DOHH2 (cell line): ENCODE measurements at regions not wholly inside any gene's neighbourhood (a gene's known extent, or its start where the extent isn't known, plus 50 kb on each side); places are given as distances from the start of the nearest gene placed in this dataset.

Experiments
- H3F3A ChIP-seq: fragments of 200-600 bp; sonication (generic), shearing (Covaris generic); 2 replicates; pipeline ENCODE4 v1.6.0; 2016; ENCODE audit warnings: antibody characterized with exemption, mild to moderate bottlenecking; ENCODE audit not compliant: control insufficient read depth, insufficient read depth
- H3K27ac ChIP-seq: fragments of 200-600 bp; sonication (generic); 2 replicates; pipeline ENCODE4 v1.5.1; 2014; ENCODE audit warnings: low read depth, mild to moderate bottlenecking, low read length, moderate library complexity
- H3K27me3 ChIP-seq: fragments of 200-600 bp; sonication (generic); 2 replicates; pipeline ENCODE4 v1.6.1; 2014; ENCODE audit warnings: mild to moderate bottlenecking, low read length, mixed read lengths; ENCODE audit not compliant: control insufficient read depth
- H3K36me3 ChIP-seq: fragments of 200-600 bp; sonication (generic); 2 replicates; pipeline ENCODE4 v1.6.1; 2014; ENCODE audit warnings: mild to moderate bottlenecking, low read length, moderate library complexity, mixed read lengths; ENCODE audit not compliant: control insufficient read depth
- H3K4me1 ChIP-seq: fragments of 200-600 bp; sonication (generic); 2 replicates; pipeline ENCODE4 v1.6.1; 2014; ENCODE audit warnings: mild to moderate bottlenecking, low read length, mixed read lengths; ENCODE audit not compliant: control insufficient read depth
- H3K4me2 ChIP-seq: fragments of 200-600 bp; sonication (generic); 2 replicates; pipeline ENCODE4 v1.6.0; 2014; ENCODE audit warnings: mild to moderate bottlenecking, low read length, moderate library complexity
- H3K4me3 ChIP-seq: fragments of 200-600 bp; sonication (generic); 2 replicates; pipeline ENCODE4 v1.5.1; 2014; ENCODE audit warnings: mild to moderate bottlenecking, low read length, mixed read lengths
- H3K79me2 ChIP-seq: fragments of 200-600 bp; sonication (generic); 2 replicates; pipeline ENCODE4 v1.6.1; 2014; ENCODE audit warnings: mild to moderate bottlenecking, low read length, mixed read lengths; ENCODE audit not compliant: control insufficient read depth
- H3K9me2 ChIP-seq: fragments of 200-600 bp; sonication (generic); replicated peaks from 2 replicates; pipeline ENCODE4 v1.6.1; 2014; ENCODE audit warnings: mild to moderate bottlenecking, low read length, mixed read lengths; ENCODE audit not compliant: control insufficient read depth
- H3K9me3 ChIP-seq: fragments of 200-600 bp; sonication (generic); 2 replicates; pipeline ENCODE4 v1.6.1; 2014; ENCODE audit warnings: antibody characterized with exemption, low read length, mixed read lengths; ENCODE audit not compliant: control insufficient read depth, insufficient read depth
- H4K20me1 ChIP-seq: fragments of 200-600 bp; sonication (generic); 2 replicates; pipeline ENCODE4 v1.6.0; 2014; ENCODE audit warnings: low read depth, mild to moderate bottlenecking, antibody characterized with exemption, low read length, moderate library complexity; ENCODE audit not compliant: control insufficient read depth, insufficient read depth
- CTCF ChIP-seq: fragments of 200-600 bp; sonication (generic); IDR thresholded peaks from one replicate; pipeline ENCODE4 v1.5.1; 2014; ENCODE audit warnings: antibody characterized with exemption, mild to moderate bottlenecking, low read depth, low read length; ENCODE audit not compliant: poor library complexity, severe bottlenecking
- EZH2phosphoT487 ChIP-seq: fragments of 200-600 bp; sonication (generic); IDR thresholded peaks from 2 replicates; pipeline ENCODE4 v1.6.1; 2017; ENCODE audit warnings: borderline replicate concordance, mild to moderate bottlenecking, antibody characterized with exemption, low read length, moderate library complexity, mixed read lengths

DNA sequence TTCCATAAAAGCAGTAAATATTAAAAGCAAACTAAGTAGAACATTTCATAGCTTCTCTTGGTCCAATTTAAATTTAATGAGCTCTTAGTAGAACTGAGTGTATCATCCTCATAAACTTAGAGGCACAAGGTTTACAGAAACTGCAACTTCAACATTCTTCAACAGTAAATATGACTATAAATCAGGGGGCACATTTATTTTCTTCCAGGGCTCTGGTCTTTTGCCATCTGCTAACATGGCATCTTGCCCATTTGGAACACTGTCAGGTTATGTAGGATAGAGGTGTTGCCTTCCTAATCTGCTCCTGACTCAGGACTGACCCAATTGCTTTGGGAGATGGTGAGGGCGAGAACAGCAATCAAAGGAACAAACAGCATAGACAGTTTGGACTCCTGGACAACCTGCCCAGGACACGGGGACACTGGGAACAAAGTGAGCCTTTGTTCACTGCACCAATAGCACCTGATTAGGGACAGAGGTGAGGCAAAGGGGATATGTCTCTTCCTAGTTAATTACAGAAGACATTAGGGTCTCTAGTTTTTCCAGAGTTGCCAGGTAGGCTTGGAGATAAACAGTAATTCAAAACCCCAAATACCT is 610.2 kb upstream of the ROBO2 start:
- H3F3A ChIP-seq = no peaks in the 10 kb centered on the region
- H3K4me3 ChIP-seq = no peak overlapping the region
- H3K79me2 ChIP-seq = no peaks in the 10 kb centered on the region
- no peak for TF ChIP-seq CTCF
- TF ChIP-seq EZH2phosphoT487 = no peak
- H3K9me3 ChIP-seq = no peaks in the 10 kb centered on the region
- H3K4me1 ChIP-seq = no peaks in the 10 kb centered on the region
- no peaks in the 10 kb centered on the region for H4K20me1 ChIP-seq
- no peak overlapping the region for H3K4me2 ChIP-seq
- no peaks in the 10 kb centered on the region for H3K27me3 ChIP-seq
- no peaks in the 10 kb centered on the region for H3K9me2 ChIP-seq
- no peaks in the 10 kb centered on the region for H3K36me3 ChIP-seq
- H3K27ac ChIP-seq = no peak overlapping the region

DNA sequence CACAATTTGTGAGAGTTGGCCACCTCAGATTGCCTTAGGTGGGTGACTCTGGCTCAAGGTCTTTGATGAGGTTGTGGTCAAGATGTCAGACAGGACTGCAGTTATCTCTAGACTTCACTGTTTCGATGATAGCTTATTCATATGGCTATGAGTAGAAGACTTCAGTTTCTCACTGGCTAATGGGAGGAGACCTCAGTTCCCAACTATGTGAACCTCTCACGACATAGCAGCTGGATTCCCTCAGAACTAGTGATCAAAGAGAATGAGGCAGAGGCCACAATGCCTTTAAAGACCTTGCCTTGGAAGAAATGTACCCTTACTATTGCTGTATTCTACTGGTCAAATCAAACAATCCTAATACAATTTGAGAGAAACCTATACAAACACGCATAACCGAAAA is 607.5 kb upstream of the ROBO2 start:
- Histone ChIP-seq H3K36me3 (no peaks in the 10 kb centered on the region), H3K4me3 (no peak overlapping the region), H3K79me2 (no peaks in the 10 kb centered on the region), H3K4me2 (no peak overlapping the region), H3F3A (no peaks in the 10 kb centered on the region), H4K20me1 (no peaks in the 10 kb centered on the region), H3K9me3 (no peaks in the 10 kb centered on the region), H3K27ac (no peak overlapping the region), H3K4me1 (no peaks in the 10 kb centered on the region), H3K27me3 (no peaks in the 10 kb centered on the region), H3K9me2 (no peaks in the 10 kb centered on the region)
- TF ChIP-seq CTCF (no peak), EZH2phosphoT487 (no peak)

- Histone ChIP-seq H3K4me1 (no peaks in the 10 kb centered on the region), H3K79me2 (no peaks in the 10 kb centered on the region), H3K9me3 (no peaks in the 10 kb centered on the region), H3F3A (no peaks in the 10 kb centered on the region), H4K20me1 (no peaks in the 10 kb centered on the region), H3K9me2 (no peaks in the 10 kb centered on the region), H3K4me2 (no peak overlapping the region), H3K4me3 (no peak overlapping the region), H3K27me3 (no peaks in the 10 kb centered on the region), H3K27ac (no peak overlapping the region), H3K36me3 (no peaks in the 10 kb centered on the region)
- TF ChIP-seq EZH2phosphoT487 (no peak), CTCF (no peak)
Observed at GRCh38 chr3:76436894-76437293, 603.0 kb upstream of the ROBO2 start.
